Upper lobe of right lung (tissue), 1 donor: ENCODE measurements at regions not wholly inside any gene's neighbourhood (a gene's known extent, or its start where the extent isn't known, plus 50 kb on each side); places are given as distances from the start of the nearest gene placed in this dataset.
"Not testable (repeated sequence)": the region's sequence is repeated elsewhere in the genome, so short reads cannot be mapped to it uniquely, and the experiment has no call there.

Experiments used
- ATAC-seq: fragments of 200-7000 bp; cut with Tn5 transposase; one replicate; pipeline ENCODE4 v1.9.1; 2020; ENCODE audit warnings: mild to moderate bottlenecking, moderate library complexity
- DNase-seq: peaks from one replicate; pipeline ENCODE4 v3.0.0-alpha.2; 2020
- H3K27ac ChIP-seq: fragments of 200-600 bp; one replicate; pipeline ENCODE4 v1.8.0; 2022
- H3K27me3 ChIP-seq: fragments of 200-600 bp; one replicate; pipeline ENCODE4 v1.8.0; 2022; ENCODE audit warnings: mild to moderate bottlenecking
- H3K36me3 ChIP-seq: fragments of 200-600 bp; one replicate; pipeline ENCODE4 v1.8.0; 2022
- H3K4me1 ChIP-seq: fragments of 200-600 bp; one replicate; pipeline ENCODE4 v1.8.0; 2022
- H3K4me3 ChIP-seq: fragments of 200-600 bp; one replicate; pipeline ENCODE4 v1.8.0; 2022; ENCODE audit warnings: mild to moderate bottlenecking
- H3K9me3 ChIP-seq: fragments of 200-600 bp; one replicate; pipeline ENCODE4 v1.8.0; 2022
- CTCF ChIP-seq: fragments of 200-600 bp; IDR thresholded peaks from one replicate; pipeline ENCODE4 v1.8.0; 2022; ENCODE audit warnings: antibody characterized with exemption
- intact Hi-C: fragments of 100-400 bp; cut with DNase I; formaldehyde crosslinking; loops from one replicate; pipeline ENCODE4 v1.11.0; 2022
- donor health status: DM: no; HTN: yes; CAD: no; lungs with severe emphysema.

- intact Hi-C loops, result no loop called here
- DNase-seq, result no peak
- Histone ChIP-seq H3K9me3 (no peaks in the 10 kb centered on the region), H3K36me3 (no peaks in the 10 kb centered on the region), H3K27ac (no peak overlapping the region), H3K4me1 (no peaks in the 10 kb centered on the region), H3K4me3 (no peak overlapping the region), H3K27me3 (peaks cover 5% of the 10 kb centered on the region)
- TF ChIP-seq CTCF, result no peak
- no peak for ATAC-seq
Observed at GRCh38 chr9:21711504-21711903, 90.9 kb upstream of the MTAP start.

- TF ChIP-seq CTCF, result no peak
- no peaks in the 10 kb centered on the region for H3K9me3 ChIP-seq
- DNase-seq (no peak), ATAC-seq (no peak)
- intact Hi-C loops, result no loop called here
- H3K27ac ChIP-seq, result no peak overlapping the region
- H3K27me3 ChIP-seq, result peaks cover 14% of the 10 kb centered on the region
- H3K4me1 ChIP-seq, result no peaks in the 10 kb centered on the region
- no peak overlapping the region for H3K4me3 ChIP-seq
- no peaks in the 10 kb centered on the region for H3K36me3 ChIP-seq
Observed at GRCh38 chr9:21715408-21715807, 87.0 kb upstream of the MTAP start.

GRCh38 chr9:21720758-21721157 is 81.7 kb upstream of the MTAP start:
- ATAC-seq (no peak), DNase-seq (no peak)
- peaks cover 14% of the 10 kb centered on the region for H3K27me3 ChIP-seq
- no peak overlapping the region for H3K4me3 ChIP-seq
- H3K4me1 ChIP-seq, result no peaks in the 10 kb centered on the region
- no peaks in the 10 kb centered on the region for H3K9me3 ChIP-seq
- no peak overlapping the region for H3K27ac ChIP-seq
- intact Hi-C loops, result no loop called here
- no peak for TF ChIP-seq CTCF
- no peaks in the 10 kb centered on the region for H3K36me3 ChIP-seq

- H3K27me3 ChIP-seq, DNase-seq, H3K36me3 ChIP-seq, H3K4me1 ChIP-seq, H3K9me3 ChIP-seq, H3K27ac ChIP-seq, intact Hi-C loops, ATAC-seq, H3K4me3 ChIP-seq: not testable (repeated sequence)
Observed at GRCh38 chr9:21727411-21727810, 75.0 kb upstream of the MTAP start.

GRCh38 chr9:21728781-21729180 is 73.7 kb upstream of the MTAP start:
- Histone ChIP-seq H3K27me3 (no peaks in the 10 kb centered on the region), H3K4me3 (no peak overlapping the region), H3K9me3 (no peaks in the 10 kb centered on the region), H3K4me1 (no peaks in the 10 kb centered on the region), H3K36me3 (no peaks in the 10 kb centered on the region), H3K27ac (no peak overlapping the region)
- ATAC-seq (no peak), DNase-seq (no peak)
- no peak for TF ChIP-seq CTCF
- intact Hi-C loops, result no loop called here

GRCh38 chr9:21729648-21730047 is 72.8 kb upstream of the MTAP start:
- intact Hi-C loops, result no loop called here
- no peak overlapping the region for H3K4me3 ChIP-seq
- no peaks in the 10 kb centered on the region for H3K9me3 ChIP-seq
- no peaks in the 10 kb centered on the region for H3K36me3 ChIP-seq
- TF ChIP-seq CTCF, result no peak
- ATAC-seq (no peak), DNase-seq (no peak)
- H3K4me1 ChIP-seq, result no peaks in the 10 kb centered on the region
- H3K27me3 ChIP-seq, result no peaks in the 10 kb centered on the region
- H3K27ac ChIP-seq, result no peak overlapping the region
